ENCODE measurements at regions not wholly inside any gene's neighbourhood (a gene's known extent, or its start where the extent isn't known, plus 50 kb on each side); places are given as distances from the start of the nearest gene placed in this dataset.

GRCh38 chr1:82845866-82846265 is 1045.1 kb downstream of the ADGRL2 start:
- no peak for DNase-seq (ENCODE audit: low read depth in 1 of 2, low spot score in 1 of 2)

- no peak for DNase-seq (ENCODE audit: low read depth in 1 of 2, low spot score in 1 of 2)
Measured at GRCh38 chr1:82844911-82845827, 1044.4 kb downstream of the ADGRL2 start.

- DNase-seq (ENCODE audit: low read depth in 1 of 2, low spot score in 1 of 2) = no peak
Measured at GRCh38 chr1:82844447-82844846, 1043.7 kb downstream of the ADGRL2 start.

- DNase-seq (ENCODE audit: low read depth in 1 of 2, low spot score in 1 of 2) = no peak
Measured at GRCh38 chr1:82843876-82844275, 1043.1 kb downstream of the ADGRL2 start.

GRCh38 chr1:82840192-82840591 is 1039.5 kb downstream of the ADGRL2 start:
- DNase-seq (ENCODE audit: low read depth in 1 of 2, low spot score in 1 of 2) = no peak

- DNase-seq (ENCODE audit: low read depth in 1 of 2, low spot score in 1 of 2) = no peak
Measured at GRCh38 chr1:82837766-82838465, 1037.2 kb downstream of the ADGRL2 start.

GRCh38 chr1:82836973-82837680 is 1036.4 kb downstream of the ADGRL2 start:
- no peak for DNase-seq (ENCODE audit: low read depth in 1 of 2, low spot score in 1 of 2)

- no peak for DNase-seq (ENCODE audit: low read depth in 1 of 2, low spot score in 1 of 2)
Measured at GRCh38 chr1:82836213-82836972, 1035.7 kb downstream of the ADGRL2 start.

- DNase-seq (ENCODE audit: low read depth in 1 of 2, low spot score in 1 of 2) = no peak
Measured at GRCh38 chr1:82830690-82831380, 1030.1 kb downstream of the ADGRL2 start.

- DNase-seq (ENCODE audit: low read depth in 1 of 2, low spot score in 1 of 2) = no peak
Measured at GRCh38 chr1:82829527-82829926, 1028.8 kb downstream of the ADGRL2 start.

GRCh38 chr1:82823876-82824275 is 1023.1 kb downstream of the ADGRL2 start:
- DNase-seq (ENCODE audit: low read depth in 1 of 2, low spot score in 1 of 2) = no peak

- DNase-seq (ENCODE audit: low read depth in 1 of 2, low spot score in 1 of 2) = no peak
Measured at GRCh38 chr1:82820816-82821215, 1020.1 kb downstream of the ADGRL2 start.

- DNase-seq (ENCODE audit: low read depth in 1 of 2, low spot score in 1 of 2) = no peak
Measured at GRCh38 chr1:82819234-82819633, 1018.5 kb downstream of the ADGRL2 start.

- DNase-seq (ENCODE audit: low read depth in 1 of 2, low spot score in 1 of 2) = no peak
Measured at GRCh38 chr1:82818586-82818985, 1017.9 kb downstream of the ADGRL2 start.

- no peak for DNase-seq (ENCODE audit: low read depth in 1 of 2, low spot score in 1 of 2)
Measured at GRCh38 chr1:82813386-82813785, 1012.7 kb downstream of the ADGRL2 start.

GRCh38 chr1:82810601-82811000 is 1009.9 kb downstream of the ADGRL2 start:
- DNase-seq (ENCODE audit: low read depth in 1 of 2, low spot score in 1 of 2) = no peak

- no peak for DNase-seq (ENCODE audit: low read depth in 1 of 2, low spot score in 1 of 2)
Measured at GRCh38 chr1:82807563-82807962, 1006.8 kb downstream of the ADGRL2 start.

GRCh38 chr1:82806133-82806532 is 1005.4 kb downstream of the ADGRL2 start:
- DNase-seq (ENCODE audit: low read depth in 1 of 2, low spot score in 1 of 2) = no peak

GRCh38 chr1:82801176-82801575 is 1000.4 kb downstream of the ADGRL2 start:
- no peak for DNase-seq (ENCODE audit: low read depth in 1 of 2, low spot score in 1 of 2)

GRCh38 chr1:82800721-82801120 is 1000.0 kb downstream of the ADGRL2 start:
- no peak for DNase-seq (ENCODE audit: low read depth in 1 of 2, low spot score in 1 of 2)

Data from activated CD4-positive, alpha-beta T cell treated with anti-CD3 and anti-CD28 coated beads, Interleukin-2, amount 50 U/mL, for 24 hours (primary cell).